ENCODE measurements at regions not wholly inside any gene's neighbourhood (a gene's known extent, or its start where the extent isn't known, plus 50 kb on each side); places are given as distances from the start of the nearest gene placed in this dataset.
"Not testable (repeated sequence)": the region's sequence is repeated elsewhere in the genome, so short reads cannot be mapped to it uniquely, and the experiment has no call there.

- not testable (repeated sequence) for DNase-seq
Observed at GRCh38 chr9:64370344-64370743, 914.7 kb downstream of the FOXD4L5 start.

GRCh38 chr9:64369644-64370043 lies 915.4 kb downstream of the FOXD4L5 start:
- not testable (repeated sequence) for DNase-seq

- DNase-seq: peak; percentile 70 to 82
Observed at GRCh38 chr9:64369114-64369513, 915.9 kb downstream of the FOXD4L5 start.

- DNase-seq: not testable (repeated sequence)
Observed at GRCh38 chr9:64368644-64368942, 916.4 kb downstream of the FOXD4L5 start.

GRCh38 chr9:64367826-64368643 lies 917.0 kb downstream of the FOXD4L5 start:
- not testable (repeated sequence) for DNase-seq
